ENCODE measurements at regions not wholly inside any gene's neighbourhood (a gene's known extent, or its start where the extent isn't known, plus 50 kb on each side); places are given as distances from the start of the nearest gene placed in this dataset.

GRCh38 chr10:47246406-47247147 is 53.4 kb upstream of the GDF10 start:
- ChIA-PET CTCF (interaction anchor here (0.5 to 1.1 kb wide), 3 partner anchors 13 to 1016 kb away, joined by 3 read pairs; no protein-coding TSS in a partner anchor), POLR2A (no interaction called here)
- no peak overlapping the region for H3K27ac Mint-ChIP-seq (ENCODE audit: low read depth, unreplicated experiment)
- BruUV-seq (replicated peaks), result no TSS peak
- no peaks in the 10 kb centered on the region for H3K36me3 Mint-ChIP-seq (ENCODE audit: insufficient read depth, unreplicated experiment)
- TF ChIP-seq, protein P1, sequence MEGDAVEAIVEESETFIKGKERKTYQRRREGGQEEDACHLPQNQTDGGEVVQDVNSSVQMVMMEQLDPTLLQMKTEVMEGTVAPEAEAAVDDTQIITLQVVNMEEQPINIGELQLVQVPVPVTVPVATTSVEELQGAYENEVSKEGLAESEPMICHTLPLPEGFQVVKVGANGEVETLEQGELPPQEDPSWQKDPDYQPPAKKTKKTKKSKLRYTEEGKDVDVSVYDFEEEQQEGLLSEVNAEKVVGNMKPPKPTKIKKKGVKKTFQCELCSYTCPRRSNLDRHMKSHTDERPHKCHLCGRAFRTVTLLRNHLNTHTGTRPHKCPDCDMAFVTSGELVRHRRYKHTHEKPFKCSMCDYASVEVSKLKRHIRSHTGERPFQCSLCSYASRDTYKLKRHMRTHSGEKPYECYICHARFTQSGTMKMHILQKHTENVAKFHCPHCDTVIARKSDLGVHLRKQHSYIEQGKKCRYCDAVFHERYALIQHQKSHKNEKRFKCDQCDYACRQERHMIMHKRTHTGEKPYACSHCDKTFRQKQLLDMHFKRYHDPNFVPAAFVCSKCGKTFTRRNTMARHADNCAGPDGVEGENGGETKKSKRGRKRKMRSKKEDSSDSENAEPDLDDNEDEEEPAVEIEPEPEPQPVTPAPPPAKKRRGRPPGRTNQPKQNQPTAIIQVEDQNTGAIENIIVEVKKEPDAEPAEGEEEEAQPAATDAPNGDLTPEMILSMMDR (IDR thresholded peaks at IDR 0.05; ENCODE audit: unreplicated experiment), result no peak
- intact Hi-C loops (cut with micrococcal nuclease), result no loop called here
- DNase-seq (ENCODE audit: unreplicated experiment), result no peak
- peaks cover 19% of the 10 kb centered on the region for H3K27me3 Mint-ChIP-seq (ENCODE audit: insufficient read depth, unreplicated experiment)
- no peak overlapping the region for H3K4me3 Mint-ChIP-seq (ENCODE audit: unreplicated experiment)
- H3K9me3 Mint-ChIP-seq (ENCODE audit: unreplicated experiment), result no peaks in the 10 kb centered on the region
- H3K4me1 Mint-ChIP-seq (ENCODE audit: insufficient read depth, unreplicated experiment), result no peaks in the 10 kb centered on the region

DNA sequence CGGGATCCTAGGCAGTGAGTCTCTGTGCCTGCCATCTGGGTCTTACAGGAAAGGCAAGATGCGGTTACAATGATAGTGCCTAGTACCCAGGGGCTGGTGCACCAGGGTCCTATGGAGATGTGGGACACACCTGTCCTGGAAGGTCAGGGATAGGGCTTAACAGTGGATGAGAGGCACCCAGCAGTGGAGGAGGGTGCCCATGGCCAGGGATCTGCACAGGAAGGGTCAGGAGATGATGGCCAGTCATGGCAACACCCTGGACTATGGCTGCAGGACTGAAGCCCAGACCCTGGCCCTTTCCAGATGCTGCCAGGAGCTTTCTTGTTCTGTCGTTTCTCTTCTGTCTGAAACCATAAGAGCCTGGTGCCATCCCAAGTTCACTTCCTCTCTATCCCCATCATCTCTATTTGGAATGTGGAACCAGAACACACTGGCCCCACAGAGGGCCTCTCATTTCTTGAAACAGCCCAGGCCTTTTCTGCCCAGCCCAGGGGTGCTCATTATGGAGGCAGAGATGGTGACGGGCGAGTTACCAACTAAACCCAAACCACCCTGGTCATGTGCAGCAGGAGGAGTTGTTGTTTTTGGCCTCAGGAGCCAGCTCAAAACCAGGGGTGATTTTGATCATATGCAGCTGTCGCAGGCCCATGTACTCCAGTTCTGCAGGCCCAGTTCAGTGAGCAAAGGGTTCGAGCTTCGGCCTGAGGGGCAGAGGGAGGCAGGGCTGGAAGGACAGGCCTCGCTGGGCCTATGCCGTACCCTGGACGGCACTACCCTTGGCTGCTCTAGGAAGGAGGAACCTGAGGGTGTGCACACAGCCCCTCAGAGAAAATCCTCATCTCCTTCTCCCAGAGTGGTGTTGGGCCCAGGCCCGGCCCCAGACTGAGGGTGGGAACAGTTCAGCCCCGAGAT is 52.6 kb upstream of the GDF10 start:
- ChIA-PET POLR2A (no interaction called here), CTCF (interaction anchor here (0.7 kb wide), 1 partner anchor 1409 kb away, joined by 4 read pairs; no protein-coding TSS in a partner anchor)
- intact Hi-C loops (cut with micrococcal nuclease), result no loop called here
- H3K4me3 Mint-ChIP-seq (ENCODE audit: unreplicated experiment), result no peak overlapping the region
- peaks cover 19% of the 10 kb centered on the region for H3K27me3 Mint-ChIP-seq (ENCODE audit: insufficient read depth, unreplicated experiment)
- no peak overlapping the region for H3K27ac Mint-ChIP-seq (ENCODE audit: low read depth, unreplicated experiment)
- DNase-seq (ENCODE audit: unreplicated experiment), result no peak
- TF ChIP-seq, protein P1 (IDR thresholded peaks at IDR 0.05; ENCODE audit: unreplicated experiment), result no peak
- no peaks in the 10 kb centered on the region for H3K4me1 Mint-ChIP-seq (ENCODE audit: insufficient read depth, unreplicated experiment)
- no peaks in the 10 kb centered on the region for H3K9me3 Mint-ChIP-seq (ENCODE audit: unreplicated experiment)
- no peaks in the 10 kb centered on the region for H3K36me3 Mint-ChIP-seq (ENCODE audit: insufficient read depth, unreplicated experiment)
- BruUV-seq (replicated peaks), result no TSS peak

DNA sequence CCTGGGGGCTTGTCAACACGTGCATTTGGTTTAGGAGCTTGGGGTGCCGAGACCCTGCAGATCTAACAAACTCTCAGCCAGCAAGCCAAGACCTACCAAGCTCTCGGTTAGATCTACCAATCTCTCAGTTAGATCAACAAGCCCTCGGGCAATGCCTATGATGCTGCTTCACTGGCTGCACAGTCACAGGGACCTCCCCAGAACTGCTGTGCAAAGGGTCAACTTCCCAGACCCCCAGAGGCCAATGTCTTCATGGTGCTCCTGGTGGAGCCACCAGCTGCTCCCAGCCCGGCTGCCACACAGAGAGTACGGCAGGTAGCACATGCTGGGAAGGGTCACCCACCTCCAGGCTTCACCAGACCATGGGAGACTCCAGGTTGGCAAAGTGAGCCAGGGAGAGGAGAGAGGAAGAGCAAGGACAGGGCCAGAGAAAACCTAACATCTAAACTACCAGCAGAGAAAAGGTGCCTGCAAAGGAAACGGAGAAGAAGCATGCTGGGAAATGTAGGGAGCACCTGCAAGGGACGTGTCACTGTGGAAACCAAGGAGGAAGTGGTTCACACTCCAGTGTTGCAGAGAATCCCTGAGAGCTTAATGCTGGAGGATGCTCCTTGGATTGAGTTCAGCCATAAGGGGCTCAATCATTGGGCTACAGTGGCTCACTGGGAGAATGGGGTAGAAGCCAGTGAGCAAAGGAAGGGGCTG is 51.5 kb upstream of the GDF10 start:
- TF ChIP-seq, protein P1 (IDR thresholded peaks at IDR 0.05; ENCODE audit: unreplicated experiment), result no peak
- ChIA-PET POLR2A (no interaction called here), CTCF (interaction anchor here (0.6 kb wide), 1 partner anchor 201 kb away, joined by 3 read pairs; no protein-coding TSS in a partner anchor)
- H3K9me3 Mint-ChIP-seq (ENCODE audit: unreplicated experiment), result no peaks in the 10 kb centered on the region
- no peaks in the 10 kb centered on the region for H3K36me3 Mint-ChIP-seq (ENCODE audit: insufficient read depth, unreplicated experiment)
- no peak for DNase-seq (ENCODE audit: unreplicated experiment)
- peaks cover 19% of the 10 kb centered on the region for H3K27me3 Mint-ChIP-seq (ENCODE audit: insufficient read depth, unreplicated experiment)
- H3K4me3 Mint-ChIP-seq (ENCODE audit: unreplicated experiment), result no peak overlapping the region
- no peaks in the 10 kb centered on the region for H3K4me1 Mint-ChIP-seq (ENCODE audit: insufficient read depth, unreplicated experiment)
- intact Hi-C loops (cut with micrococcal nuclease), result no loop called here
- H3K27ac Mint-ChIP-seq (ENCODE audit: low read depth, unreplicated experiment), result no peak overlapping the region
- no TSS peak for BruUV-seq (replicated peaks)

GRCh38 chr10:47249881-47250280 is 50.1 kb upstream of the GDF10 start:
- Mint-ChIP-seq H3K4me3 (ENCODE audit: unreplicated experiment) (no peak overlapping the region), H3K9me3 (ENCODE audit: unreplicated experiment) (no peaks in the 10 kb centered on the region), H3K27ac (ENCODE audit: low read depth, unreplicated experiment) (no peak overlapping the region), H3K4me1 (ENCODE audit: insufficient read depth, unreplicated experiment) (peaks cover 4% of the 10 kb centered on the region), H3K36me3 (ENCODE audit: insufficient read depth, unreplicated experiment) (no peaks in the 10 kb centered on the region), H3K27me3 (ENCODE audit: insufficient read depth, unreplicated experiment) (peaks cover 19% of the 10 kb centered on the region)
- ChIA-PET CTCF (interaction anchor here (1.3 kb wide), 1 partner anchor 226 kb away, joined by 3 read pairs; no protein-coding TSS in a partner anchor), POLR2A (no interaction called here)
- intact Hi-C loops (cut with micrococcal nuclease), result no loop called here
- TF ChIP-seq, protein P1 (IDR thresholded peaks at IDR 0.05; ENCODE audit: unreplicated experiment), result no peak
- DNase-seq (ENCODE audit: unreplicated experiment), result no peak
- no TSS peak for BruUV-seq (replicated peaks)
